ENCODE measurements at regions not wholly inside any gene's neighbourhood (a gene's known extent, or its start where the extent isn't known, plus 50 kb on each side); places are given as distances from the start of the nearest gene placed in this dataset.

DNA sequence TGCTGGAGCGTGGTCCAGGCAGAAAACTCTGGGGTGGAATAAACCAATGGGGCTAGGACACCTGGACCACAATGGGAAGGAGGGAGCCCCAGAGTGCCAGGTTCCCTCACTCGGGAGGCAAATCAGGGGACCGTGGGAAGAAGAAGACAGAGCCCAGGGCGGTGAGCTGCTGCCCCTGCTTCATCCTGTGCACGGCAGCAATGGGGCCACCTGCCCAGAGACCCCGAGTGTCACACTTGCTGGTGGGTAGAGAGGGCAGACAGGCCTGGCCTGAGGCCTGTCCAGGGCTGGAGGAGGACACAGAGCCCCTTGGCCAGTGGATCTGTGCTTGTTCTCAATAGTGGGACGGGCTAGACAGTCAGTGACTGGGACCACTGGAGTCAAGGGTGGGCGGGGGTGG, 58.2 kb downstream of the DIO3 start:
- TF ChIP-seq, protein P1, sequence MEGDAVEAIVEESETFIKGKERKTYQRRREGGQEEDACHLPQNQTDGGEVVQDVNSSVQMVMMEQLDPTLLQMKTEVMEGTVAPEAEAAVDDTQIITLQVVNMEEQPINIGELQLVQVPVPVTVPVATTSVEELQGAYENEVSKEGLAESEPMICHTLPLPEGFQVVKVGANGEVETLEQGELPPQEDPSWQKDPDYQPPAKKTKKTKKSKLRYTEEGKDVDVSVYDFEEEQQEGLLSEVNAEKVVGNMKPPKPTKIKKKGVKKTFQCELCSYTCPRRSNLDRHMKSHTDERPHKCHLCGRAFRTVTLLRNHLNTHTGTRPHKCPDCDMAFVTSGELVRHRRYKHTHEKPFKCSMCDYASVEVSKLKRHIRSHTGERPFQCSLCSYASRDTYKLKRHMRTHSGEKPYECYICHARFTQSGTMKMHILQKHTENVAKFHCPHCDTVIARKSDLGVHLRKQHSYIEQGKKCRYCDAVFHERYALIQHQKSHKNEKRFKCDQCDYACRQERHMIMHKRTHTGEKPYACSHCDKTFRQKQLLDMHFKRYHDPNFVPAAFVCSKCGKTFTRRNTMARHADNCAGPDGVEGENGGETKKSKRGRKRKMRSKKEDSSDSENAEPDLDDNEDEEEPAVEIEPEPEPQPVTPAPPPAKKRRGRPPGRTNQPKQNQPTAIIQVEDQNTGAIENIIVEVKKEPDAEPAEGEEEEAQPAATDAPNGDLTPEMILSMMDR (IDR thresholded peaks at IDR 0.05; ENCODE audit: poor library complexity), result no peak
- no peak for TF ChIP-seq EZH2 (IDR thresholded peaks at IDR 0.05; ENCODE audit: borderline replicate concordance)

Data from hepatocyte (in vitro differentiated cells).